Inflammatory macrophage treated with lipopolysaccharide for 4 hours (primary cell): ENCODE measurements at regions not wholly inside any gene's neighbourhood (a gene's known extent, or its start where the extent isn't known, plus 50 kb on each side); places are given as distances from the start of the nearest gene placed in this dataset.
"Not testable (repeated sequence)": the region's sequence is repeated elsewhere in the genome, so short reads cannot be mapped to it uniquely, and the experiment has no call there.

Source experiments
- DNase-seq: peaks from one replicate; pipeline ENCODE4 v3.0.0-alpha.2; 2020

DNA sequence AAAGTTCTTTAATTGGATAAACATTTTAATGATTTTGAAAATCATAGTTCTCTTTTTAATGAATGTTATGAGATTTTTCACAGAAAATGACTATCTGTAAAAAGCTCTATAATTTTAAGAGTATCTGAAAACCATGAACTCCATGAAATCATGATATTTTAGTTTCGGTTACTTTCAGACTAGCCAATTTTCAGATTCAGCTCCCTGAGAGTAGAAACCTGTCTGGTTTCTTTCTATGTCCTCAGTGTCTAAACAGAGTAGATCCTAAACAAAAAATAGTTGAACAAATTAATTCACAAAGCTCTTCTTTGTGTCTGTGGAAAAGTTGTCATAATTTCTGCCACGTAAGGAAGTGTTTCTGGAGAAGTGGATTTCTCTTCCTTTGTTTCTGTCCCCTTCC, 1247.7 kb downstream of the NSUN3 start:
- DNase-seq, result no peak

DNA sequence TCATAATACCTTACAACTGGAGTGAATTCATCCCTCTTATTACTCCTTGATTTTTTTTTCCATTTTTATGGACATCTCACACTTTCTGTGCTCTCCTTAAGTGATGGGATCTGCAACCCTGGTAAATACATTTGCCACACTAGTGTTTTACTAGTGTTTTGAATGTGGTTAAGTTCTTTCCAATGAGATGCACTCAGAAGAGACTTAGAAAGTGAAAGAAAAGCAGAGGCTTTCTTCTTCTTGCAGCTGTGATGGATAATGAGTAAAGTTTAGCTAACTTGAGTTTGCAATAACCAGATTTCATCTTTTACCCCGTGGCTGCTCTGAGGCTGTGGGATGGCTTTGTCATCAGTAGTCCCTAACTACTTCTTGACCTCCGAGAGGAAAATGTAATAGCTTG, 1248.4 kb downstream of the NSUN3 start:
- DNase-seq, result no peak

DNA sequence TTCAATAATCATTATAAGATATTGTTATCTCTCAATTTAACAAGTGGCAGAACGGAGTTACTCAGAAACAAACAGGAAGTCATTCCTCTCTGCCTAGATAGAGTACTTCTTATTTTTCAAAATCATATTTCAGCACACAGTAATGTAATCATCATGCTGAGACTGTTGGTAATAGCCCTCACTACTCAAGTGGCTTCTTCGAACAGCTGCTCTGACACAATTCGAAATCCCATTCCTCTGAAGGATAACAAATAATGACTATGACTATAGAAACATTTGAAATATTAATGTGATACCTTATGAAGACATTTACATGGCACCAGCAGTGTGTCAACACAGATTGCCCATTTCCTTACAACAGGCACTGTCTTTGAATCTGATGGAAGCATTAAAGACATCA, 1249.8 kb downstream of the NSUN3 start:
- no peak for DNase-seq

DNA sequence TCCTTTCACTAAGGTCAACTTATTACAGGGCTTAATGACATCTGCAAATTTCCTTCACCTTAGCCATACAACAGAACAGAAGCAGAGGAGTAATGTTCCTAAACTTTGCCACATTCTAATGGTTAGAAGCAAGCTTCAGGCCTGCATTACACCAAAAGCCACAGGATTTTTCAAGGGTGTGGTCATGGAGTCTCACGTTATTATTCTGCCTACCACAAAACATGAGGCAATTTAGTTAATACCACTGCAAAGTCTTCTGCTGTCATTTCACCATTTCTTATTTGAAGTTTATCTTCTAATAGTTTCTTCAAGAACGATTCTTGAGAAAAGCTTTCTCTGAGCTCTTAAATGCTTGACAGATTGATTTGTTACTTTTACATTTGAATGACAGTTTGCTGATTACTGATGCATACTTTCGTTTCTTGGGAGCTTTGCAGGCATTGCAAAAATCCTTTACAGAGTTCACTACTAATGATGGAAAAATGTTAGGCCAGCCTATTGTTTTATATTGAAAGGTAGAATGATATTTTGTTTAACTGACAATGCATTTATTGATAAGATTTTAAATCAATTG, 1257.1 kb downstream of the NSUN3 start:
- DNase-seq, result no peak

DNA sequence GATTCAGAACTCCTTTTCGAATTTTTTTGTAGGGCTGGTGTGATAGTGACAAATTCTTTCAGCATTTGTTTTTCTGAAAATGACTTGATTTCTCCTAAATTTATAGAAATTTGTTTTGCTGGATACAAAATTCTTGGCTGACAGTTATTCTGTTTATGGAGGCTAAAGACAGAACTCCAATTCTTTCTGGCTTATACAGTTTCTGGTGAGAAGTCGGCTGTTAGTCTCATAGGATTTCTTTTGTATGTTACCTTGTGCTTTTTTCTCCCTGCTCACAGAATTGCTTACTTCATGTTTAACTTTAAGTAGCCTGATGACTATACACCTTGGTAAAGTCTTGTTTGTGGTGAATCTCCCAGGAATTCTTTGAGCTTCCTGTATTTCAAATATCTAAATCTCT, 1264.6 kb downstream of the NSUN3 start:
- no peak for DNase-seq

DNA sequence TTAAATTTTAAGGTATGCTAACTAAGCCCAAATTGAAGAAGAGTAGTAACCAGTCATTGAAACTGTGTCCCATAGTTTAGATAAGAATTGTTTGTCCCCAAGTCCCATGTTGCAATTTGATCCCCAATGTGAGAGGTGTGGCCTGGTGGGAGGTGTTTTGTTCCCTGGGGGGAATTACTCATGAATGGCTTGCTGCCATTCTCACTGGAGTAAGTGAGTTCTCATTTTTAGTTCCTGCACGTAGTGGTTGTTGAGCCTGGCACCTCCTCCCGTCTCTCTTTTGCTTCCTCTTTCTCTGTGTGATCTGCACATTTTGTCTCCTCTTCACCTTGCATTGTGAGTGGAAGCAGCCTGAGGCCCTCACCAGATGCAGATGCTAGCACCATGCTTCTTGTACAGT, 1271.0 kb downstream of the NSUN3 start:
- DNase-seq, result no peak

DNA sequence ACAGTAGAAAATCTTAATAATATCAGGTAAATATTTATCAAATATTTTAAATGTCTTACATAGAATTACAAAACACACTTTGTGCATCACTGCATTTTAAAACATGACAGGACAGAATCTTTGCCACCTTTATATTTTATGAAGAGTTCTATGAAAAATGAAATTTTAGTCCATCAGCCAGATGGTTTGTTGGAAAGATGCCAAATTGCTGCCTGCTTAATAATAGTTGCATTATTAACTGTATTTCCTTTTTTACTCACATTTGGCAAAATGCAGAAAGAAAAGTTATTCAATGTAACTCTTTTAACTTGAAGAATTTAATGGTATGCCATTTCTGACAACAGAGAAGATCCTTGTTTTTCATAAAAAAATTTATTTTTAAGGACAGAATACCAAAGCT, 1271.6 kb downstream of the NSUN3 start:
- DNase-seq, result no peak

DNA sequence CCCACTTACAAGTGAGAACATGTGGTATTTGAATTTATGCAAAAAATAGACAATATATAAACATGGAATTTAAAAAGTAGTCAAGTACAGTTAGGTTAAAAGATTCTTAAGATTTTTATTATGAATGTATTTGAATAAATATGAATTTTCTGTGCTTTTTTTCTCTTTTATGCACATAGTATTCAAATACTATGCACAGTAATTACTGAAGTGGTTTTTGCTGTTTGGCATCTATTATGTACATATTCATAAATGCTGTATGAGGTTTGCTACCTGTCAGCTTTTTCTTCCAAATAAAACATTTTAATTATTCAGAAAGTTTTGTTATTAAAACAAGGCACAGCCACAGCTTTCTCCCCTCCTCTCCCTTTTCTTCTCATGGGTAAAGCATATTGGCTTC, 1272.7 kb downstream of the NSUN3 start:
- no peak for DNase-seq

DNA sequence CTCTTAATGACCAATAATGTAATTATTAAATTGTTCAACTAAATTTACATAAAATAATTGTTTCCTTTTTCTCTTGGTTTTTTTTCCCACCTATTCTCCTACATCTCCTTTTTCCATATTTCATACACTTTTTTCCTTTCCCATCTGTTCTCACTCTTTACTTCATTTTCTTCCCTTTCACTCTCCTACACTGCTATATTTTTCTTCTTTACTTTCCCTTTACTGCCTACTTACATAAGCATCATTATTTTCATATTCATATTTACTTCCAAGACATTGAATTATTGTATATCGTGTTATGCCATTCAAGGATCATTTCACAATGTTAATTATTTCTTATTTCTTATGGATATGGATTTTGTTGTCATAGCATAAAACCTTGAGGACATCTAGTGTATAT, 1275.6 kb downstream of the NSUN3 start:
- no peak for DNase-seq

DNA sequence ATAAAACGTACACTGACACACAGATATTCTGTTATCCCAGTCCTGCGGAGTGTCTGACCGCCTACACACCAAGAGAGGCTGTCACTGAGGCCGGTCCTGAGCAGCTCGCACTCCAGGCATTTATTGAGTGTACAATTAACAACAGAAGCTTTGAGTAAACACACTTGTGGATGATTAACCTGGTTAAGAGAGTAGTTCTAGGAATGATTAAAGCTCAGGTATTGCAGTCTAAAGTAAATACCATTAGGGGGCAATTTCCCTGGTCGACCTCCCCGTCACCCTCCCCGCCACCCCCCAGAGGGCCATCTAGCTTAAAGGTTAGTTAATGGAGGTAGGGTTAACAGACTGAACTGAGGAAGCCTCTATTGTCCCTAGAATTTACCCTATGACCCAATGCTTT, 1278.5 kb downstream of the NSUN3 start:
- no peak for DNase-seq

DNA sequence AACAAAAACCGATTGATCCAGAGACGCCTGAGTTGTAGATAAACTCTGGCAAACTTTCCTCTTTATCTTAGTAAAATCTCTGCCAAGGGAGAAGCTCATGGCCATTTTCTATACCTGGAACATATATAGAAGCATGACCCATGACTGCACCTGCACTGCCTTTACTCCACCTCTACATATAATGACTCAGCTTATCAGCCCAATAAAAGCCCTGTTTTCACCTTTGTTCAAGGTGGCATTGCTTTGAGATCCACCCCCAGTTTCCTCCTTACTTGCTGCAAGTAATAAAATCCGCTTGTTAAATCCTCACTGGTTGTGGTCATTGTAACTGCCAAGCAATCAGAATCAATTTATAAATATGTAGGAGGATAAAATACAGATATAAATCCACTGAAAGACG, 1280.4 kb downstream of the NSUN3 start:
- no peak for DNase-seq

DNA sequence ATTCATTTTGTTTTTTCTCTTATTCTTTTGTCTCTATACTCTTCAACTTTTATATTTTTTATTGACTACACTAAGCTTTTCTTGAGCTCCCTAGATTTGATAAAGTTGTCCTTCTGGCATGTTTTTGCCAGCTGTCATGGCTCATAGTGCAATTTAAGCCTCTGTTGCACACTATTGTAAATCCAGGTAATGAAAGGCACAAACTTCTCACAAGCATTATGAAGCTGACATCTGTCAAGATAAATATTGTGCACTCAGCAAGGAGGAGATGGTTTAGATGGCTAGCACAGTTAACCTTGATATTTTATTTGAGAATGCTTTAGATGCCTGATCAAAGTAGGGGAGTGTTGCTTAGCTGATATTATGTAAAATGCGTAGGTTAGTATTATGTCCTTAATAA, 1280.9 kb downstream of the NSUN3 start:
- no peak for DNase-seq

DNA sequence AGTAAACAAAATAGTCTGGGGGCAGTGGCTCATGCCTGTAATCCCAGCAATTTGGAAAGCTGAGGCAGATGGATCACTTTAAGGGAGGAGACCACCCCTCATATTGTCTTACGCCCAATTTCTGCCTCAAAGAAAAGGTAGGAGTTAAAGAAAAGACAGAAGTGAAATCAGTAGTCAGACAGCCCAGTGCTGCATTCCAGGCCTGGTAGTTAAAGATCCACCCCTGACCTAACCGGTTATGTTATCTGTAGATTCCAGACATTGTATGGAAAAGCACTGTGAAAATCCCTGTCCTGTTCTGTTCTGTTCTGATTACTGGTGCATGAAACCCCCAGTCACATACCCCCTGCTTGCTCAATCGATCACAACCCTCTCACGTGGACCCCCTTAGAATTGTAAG, 1285.1 kb downstream of the NSUN3 start:
- DNase-seq, result not testable (repeated sequence)

DNA sequence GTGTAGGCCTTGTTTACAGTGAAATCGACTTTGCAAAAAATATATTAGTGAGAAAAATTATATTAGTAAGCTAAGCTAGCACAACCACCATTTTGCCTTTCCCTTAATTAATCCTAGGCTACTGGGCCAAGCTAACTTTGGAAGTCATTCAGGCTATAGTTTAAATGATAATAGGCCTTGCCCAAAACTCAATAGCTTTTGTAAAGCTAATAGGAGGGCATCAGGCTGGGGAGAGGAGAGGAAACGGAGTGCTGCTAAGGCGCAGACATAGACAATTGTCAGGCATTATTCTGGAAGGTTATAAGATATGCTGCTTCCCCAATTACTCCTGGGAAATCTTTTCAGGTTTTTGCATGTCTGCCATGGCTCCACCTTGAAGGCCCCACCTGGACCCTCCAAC, 1286.0 kb downstream of the NSUN3 start:
- no peak for DNase-seq

DNA sequence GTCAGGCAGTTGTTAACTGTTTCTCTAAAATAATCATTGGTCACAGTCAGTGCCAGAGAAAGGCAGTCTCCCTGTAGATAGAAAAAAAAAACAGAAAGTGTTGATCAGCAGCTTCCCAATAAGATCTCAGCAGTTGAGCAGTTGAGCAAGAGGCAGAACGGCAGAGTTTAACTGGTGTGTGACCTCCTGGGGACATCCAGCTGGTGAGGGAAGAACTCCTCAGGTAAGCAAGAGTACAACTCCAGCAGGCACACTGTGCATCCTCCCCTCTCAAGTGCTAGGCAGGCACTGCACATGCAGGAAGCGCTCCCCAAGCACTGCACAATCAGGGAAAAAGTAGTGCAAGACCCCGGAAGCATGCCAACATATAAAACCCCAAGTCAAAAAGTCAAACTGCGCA, 1287.2 kb downstream of the NSUN3 start:
- no peak for DNase-seq

DNA sequence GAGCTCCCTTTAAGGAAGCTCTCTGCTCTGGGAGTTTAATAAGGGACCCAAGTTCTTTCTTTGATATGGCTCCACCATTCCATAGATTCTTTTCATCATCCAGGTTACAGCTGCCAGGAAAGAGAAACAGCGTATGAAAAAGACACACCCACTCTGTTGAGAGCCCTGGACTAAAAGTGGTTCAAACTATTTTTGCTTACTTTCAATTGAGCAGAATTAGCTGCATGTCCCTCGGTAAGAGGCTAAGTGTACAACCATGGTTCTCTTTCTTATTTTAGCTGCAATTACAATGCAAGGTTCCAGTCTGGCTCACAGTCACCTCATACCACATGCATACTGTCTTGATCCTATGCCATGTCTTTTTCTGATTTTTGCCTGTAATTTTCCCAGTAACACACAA, 1288.3 kb downstream of the NSUN3 start:
- DNase-seq, result no peak

DNA sequence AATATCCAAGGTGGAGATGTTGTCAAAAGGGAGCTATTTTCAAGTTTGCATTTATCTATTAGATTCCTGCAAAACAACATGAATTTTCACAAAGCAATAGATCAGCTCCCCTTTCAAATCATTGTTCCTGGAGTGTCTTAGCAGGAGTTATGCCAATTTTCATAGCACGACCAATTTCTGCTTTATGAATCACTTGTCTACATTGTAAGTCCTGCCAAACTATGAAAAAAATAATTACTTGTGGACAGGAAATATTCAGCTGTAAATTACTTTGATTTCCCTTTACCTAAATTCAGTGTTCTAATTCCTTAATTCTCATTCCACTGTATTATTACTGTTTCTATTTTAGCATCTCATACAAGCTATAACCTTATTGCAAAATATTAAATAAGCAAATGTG, 1289.6 kb downstream of the NSUN3 start:
- DNase-seq, result no peak

DNA sequence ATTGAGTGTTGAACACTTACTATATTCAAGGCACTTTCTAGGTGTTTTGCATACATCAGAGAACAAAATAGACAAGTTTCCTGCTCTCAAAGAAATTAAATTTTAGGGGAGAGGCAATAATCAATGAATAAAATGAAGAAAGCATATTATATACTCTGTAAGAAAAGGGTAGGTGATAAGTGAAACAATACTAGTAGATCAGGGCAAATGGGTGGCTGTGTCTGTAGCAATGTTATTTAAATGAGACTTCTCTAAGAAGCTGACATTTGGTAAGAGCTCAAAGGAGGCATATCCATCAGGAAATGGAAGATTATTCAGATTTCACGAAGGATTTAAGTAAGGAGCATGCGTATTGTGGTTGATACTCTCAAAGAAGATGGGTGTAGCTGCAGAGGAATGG, 1291.6 kb downstream of the NSUN3 start:
- DNase-seq, result no peak

DNA sequence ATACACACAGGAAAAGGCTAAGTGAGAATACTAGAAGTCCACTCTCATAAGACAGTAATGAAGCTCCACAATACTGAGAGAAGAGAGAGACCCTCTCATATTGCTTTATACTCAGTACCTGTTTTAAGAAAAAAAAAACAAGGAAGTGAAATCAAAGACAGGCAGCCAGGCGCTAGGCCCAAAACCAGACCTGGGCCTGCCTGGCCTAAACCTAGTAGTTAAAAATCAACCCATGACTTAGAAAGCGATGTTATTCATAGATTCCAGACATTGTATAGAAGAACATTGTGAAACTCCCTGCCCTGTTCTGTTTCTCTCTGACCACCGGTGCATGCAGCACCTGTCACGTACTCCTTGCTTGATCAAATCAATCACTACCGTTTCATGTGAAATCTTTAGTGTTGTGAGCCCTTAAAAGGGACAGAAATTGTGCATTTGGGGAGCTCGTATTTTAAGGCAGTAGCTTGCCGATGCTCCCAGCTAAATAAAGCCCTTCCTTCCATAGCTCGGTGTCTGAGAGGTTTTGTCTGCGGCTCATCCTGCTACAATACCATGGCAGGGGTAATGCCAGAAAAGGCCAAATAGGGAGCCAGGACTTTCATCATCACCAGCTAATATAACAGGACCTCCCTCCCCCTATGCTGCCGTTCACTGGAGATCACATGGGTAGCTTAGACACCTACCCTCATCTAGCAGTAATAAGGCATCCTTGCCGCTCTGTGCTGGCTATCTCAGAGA, 1294.1 kb downstream of the NSUN3 start:
- DNase-seq, result no peak

DNA sequence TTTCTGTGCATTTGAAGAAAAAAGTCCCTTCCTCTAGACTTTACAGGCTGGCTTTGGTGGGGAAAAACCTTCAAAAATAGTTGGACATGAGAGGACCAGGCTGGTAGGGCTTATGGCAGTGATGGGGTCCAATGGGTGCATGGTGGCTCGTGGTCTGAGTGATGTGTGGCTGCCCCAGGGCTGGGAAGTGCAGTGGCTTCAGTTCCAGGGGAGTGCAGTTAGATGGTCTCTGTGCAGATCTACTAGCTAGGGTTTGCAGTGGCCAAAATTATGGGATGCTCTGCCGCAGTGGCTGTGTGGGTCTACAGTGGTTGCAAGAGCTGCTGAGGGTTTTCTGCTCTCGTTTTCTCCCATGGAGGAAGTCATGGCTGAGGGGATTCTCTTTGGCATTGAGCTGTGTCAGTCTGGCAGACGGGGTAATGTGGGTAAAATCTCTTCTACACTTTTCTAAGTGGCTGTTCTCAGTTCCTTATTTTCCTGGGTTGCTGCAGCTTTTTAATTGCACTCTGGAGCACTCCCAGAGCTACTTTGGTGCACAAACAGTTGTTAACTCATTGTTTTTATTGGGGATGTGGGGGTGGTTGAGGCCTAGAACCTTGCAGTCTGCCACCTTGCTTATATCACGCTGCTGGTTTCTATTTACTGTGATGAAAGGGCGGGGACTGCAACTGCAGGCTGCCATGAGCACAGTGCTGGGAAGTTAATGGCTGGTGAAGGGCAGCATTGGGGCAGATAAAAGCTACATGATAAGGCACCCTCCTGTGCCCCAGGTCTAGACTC, 1324.6 kb downstream of the NSUN3 start:
- no peak for DNase-seq

DNA sequence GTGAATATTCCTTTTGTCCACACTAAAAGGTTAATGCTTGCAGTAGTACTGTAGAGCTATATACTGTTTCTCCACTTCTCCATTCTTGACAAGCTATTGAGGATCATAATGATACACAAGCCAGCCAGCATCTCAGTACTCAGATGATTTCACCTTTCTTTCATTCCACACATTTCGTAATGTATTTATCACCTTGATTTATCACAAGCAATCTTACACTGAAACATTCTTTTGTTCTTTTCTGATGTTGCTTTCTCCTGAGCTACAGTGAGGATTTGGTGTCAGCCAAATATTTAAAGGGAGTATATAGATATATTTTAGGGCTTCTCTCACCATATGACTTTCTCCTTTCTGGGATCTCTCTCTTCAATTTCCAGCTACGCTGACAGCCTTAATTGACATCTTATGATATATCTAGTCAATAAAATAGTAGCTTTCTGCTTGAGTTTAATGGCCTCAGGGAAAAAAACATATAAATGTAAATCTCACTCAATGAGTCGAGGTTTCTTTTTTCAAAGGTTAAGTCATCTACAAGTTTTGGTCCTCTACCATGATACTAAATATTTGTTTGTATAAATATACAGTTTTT, 1327.0 kb downstream of the NSUN3 start:
- no peak for DNase-seq

DNA sequence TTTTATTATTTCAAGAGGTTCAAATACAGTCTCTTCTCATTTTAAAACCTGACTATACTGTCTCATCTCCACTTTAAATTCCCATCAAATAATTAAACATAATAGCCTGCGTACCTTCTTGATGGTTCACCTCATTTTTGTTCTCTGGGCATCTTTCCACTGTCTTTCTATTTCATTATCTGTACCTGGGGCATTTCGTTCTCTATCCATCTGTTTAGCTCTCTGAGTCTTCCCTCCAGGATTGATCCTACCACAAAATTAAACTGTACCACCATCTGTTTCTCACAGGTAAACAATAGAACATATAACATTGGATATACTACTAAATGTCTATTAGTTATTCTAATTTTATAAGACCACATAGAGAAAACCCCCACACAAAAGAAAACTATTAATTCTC, 1331.4 kb downstream of the NSUN3 start:
- no peak for DNase-seq

DNA sequence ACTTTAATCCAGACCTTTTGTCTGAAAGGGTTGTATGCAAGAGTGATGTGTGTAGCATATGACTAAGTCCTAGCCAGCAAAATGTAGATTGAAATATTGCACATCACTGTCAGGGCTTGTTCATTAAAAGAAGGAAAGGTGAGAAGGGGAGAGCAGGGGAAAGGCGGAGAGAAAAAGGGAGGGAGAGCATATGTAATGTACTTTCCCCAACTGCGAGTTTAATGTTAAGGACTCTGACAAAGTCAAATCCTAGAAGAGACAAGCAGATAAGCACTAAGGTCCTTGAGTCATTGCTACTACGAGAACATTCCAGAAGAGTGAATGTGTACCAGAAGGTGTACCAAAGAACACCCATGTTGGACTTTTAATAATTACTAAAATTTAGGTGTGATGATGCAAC, 1336.7 kb downstream of the NSUN3 start:
- DNase-seq, result no peak

DNA sequence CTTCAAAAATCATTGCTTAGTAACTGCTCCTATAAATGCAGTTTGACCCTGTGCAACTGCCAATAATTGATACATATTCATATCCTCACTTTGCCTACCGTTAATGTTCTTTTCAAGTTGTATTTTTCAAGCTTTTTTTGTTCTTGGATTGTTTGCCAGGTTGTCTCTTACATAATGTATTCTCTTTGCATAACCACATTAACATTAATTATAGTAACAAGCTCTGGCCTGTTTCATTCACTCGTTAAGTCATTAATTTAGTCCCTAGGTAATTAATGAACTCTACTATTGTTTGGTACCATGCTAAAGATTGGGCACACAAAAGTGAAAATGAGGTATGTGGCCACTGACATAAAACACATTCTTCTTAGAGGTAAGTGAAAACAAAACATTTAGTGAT, 1338.8 kb downstream of the NSUN3 start:
- DNase-seq, result no peak
